Choroid plexus epithelial cell (primary cell): ENCODE measurements at regions not wholly inside any gene's neighbourhood (a gene's known extent, or its start where the extent isn't known, plus 50 kb on each side); places are given as distances from the start of the nearest gene placed in this dataset.

Source experiments
- DNase-seq: peaks from one replicate; pipeline ENCODE4 v3.0.0-alpha.2; 2010; ENCODE audit warnings: low read depth
- H3K4me3 ChIP-seq: 2 replicates; pipeline ENCODE4 v1.5.1; 2011; ENCODE audit warnings: low read depth, mild to moderate bottlenecking, control low read depth, low read length, moderate library complexity
- CTCF ChIP-seq: conservative IDR thresholded peaks from 2 replicates; pipeline ENCODE4 v1.5.1; 2011; ENCODE audit warnings: low read depth, mild to moderate bottlenecking, control low read depth, inconsistent platforms, low read length, moderate library complexity

DNA sequence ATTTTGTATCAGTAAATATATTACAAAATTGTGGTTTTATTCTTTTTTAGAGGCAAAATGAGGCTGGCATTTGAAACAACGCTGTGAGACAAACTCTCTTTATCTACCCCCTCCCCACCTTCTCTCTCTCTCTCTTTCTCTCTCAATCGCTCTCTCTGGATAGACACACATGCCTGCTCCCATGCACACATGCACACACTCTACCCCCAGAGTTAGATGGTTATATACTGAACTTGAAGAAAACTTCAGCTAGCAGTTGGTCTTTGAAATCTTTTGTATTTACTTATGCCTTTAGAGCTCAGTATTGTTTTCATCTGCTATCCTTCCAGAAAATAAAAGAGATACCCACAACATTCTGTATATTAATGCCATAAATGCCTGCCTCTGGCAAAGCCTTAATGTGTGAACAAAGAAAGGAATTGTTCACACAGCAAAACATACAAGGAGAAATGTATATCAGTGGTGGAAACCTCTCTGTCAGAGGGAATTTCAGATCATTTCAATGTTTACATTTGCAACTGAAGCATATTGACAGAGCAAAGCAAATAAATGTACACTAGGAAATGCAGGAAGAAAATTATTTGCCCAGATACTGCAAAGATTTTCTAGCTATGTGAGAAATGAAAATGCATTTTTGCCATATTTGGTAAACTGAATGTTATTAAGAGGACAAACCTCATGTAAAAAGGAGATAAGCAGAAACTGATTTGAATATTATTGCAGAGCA lies 217.0 kb upstream of the UBE2E3 start:
- DNase-seq, result no peak
- no peak overlapping the region for H3K4me3 ChIP-seq
- TF ChIP-seq CTCF, result no peak

DNA sequence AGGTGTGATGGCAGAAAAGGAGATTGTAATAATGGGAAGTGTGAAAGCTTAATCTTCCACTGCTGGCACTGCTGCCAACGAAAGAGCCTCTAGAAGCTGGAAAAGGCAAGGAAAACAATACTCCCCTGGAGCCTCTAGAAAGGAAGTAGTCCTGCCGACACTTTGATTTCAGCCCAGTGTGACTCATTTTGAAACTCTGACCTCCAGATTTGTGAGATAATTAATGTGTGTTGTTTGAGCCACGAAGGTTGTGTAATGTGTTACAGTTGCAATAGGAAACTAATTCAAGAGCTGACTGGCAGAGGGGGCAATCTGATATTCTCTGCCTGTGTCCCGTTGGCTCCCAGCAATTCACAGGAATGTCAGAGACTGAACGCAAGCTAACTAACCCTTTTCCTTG lies 219.2 kb upstream of the UBE2E3 start:
- DNase-seq, result peak; percentile 84
- H3K4me3 ChIP-seq, result no peak overlapping the region
- no peak for TF ChIP-seq CTCF

DNA sequence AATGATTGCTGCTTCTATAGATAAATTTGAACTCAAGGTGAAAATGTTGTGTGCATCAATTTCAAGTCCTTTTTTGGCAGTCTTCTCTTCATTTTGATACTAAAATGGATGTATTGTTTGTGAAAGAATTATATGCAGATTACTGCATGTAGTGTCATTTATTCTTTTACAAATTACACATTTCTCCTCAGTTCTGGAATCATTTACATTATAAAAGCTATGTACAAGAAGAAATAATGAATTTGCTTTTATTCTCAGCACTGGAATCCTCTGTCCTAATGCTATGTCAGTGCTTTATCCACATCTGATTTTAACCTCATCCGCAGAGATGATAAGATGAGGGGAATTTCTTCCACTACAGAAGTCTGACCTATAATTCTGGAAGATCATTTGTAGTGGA lies 220.8 kb upstream of the UBE2E3 start:
- TF ChIP-seq CTCF, result no peak
- DNase-seq, result no peak
- no peak overlapping the region for H3K4me3 ChIP-seq

DNA sequence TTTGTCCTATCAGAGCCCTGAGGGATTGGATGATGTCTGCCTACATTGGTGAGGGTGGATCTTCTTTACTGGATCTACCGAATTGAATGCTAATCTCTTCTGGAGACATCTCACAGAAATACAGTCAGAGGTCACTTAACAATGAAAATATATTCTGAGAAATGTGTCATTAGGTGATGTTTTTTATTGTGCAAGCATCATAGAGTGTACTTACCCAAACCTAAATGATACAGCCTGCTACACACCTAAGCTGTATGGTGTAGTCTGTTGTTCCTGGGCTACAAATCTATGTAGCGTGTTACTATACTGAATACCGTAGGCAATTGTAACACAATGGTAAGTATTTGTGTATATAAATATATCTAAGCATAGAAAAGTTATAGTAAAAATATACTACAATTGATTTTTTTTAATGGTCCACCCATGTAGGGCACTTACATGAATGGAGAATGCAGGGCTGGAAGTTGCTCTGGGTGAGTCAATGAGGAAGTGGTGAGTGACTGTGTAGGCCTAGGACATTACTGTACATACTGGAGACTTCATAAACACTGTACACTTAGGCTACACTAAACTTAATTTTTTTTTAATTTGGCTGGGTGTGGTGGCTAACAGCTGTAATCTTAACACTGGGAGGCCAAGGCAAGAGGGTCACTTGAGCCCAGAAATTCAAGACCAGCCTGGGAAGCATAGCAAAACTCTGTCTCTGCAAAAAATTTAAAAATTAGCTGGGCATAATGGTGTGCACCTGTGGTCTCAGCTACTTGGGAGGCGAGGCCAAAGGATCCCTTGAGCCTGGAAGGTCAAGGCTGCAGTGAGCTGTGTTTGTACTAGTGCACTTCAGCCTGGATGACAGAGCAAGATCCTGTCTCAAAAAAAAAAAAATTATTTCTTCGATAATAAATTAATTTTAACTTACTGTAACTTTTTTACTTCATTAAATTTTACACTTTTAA lies 226.3 kb upstream of the UBE2E3 start:
- peak; percentile 48 for DNase-seq
- TF ChIP-seq CTCF, result no peak
- H3K4me3 ChIP-seq, result no peak overlapping the region

DNA sequence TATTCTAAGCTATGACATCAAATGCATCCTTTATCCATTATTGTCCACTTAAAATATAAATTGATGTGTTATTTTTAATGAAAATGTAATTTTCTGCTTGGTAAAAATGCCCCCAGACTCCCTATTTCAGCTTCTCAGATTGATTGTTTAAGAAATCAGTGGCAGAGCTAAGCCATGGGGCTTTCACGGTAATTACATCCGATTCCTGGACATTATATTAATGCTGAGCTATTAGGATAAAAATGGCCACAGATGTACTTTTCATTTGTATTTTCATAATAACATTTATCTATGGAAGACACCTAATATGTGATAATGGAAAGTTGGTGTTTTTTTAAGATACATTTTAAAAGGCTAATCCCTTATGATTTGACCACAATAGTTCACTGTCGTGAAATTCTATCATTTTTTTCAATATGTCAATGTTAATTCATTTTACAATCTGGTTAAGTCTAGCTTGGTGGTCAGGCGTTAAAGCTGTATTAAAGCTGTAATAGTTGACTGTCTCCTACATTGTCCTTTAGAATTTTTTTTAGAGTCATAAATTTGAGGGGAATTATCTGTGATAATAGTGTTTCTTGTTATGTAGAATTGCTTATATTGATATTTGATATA lies 229.0 kb upstream of the UBE2E3 start:
- no peak for DNase-seq
- no peak for TF ChIP-seq CTCF
- no peak overlapping the region for H3K4me3 ChIP-seq

- no peak overlapping the region for H3K4me3 ChIP-seq
- no peak for TF ChIP-seq CTCF
- peak; percentile 65 for DNase-seq
These were observed 232.7 kb upstream of the UBE2E3 start for GRCh38 chr2:180747728-180748127.
